H1 (cell line): ENCODE measurements at regions not wholly inside any gene's neighbourhood (a gene's known extent, or its start where the extent isn't known, plus 50 kb on each side); places are given as distances from the start of the nearest gene placed in this dataset.
"Not testable (repeated sequence)": the region's sequence is repeated elsewhere in the genome, so short reads cannot be mapped to it uniquely, and the experiment has no call there.

ENCODE experiments used
- CTCF ChIA-PET: fragments of 300-600 bp; sonication (Branson Sonifier 250); formaldehyde crosslinking; loops from one replicate; lab custom pipeline; 2021; ENCODE audit not compliant: partially characterized antibody; lab: Charles Lee
- POLR2A ChIA-PET: fragments of 300-600 bp; sonication (Branson Sonifier 250); formaldehyde crosslinking; loops from one replicate; lab custom pipeline; 2021; ENCODE audit warnings: inconsistent platforms; ENCODE audit not compliant: partially characterized antibody; lab: Charles Lee
- DNase-seq, 2 experiments: peaks; one replicate each; pipeline versions ENCODE4 v3.0.0 to v3.0.0-alpha.2; 2010 to 2022; ENCODE audit warnings: low spot score in 2 of 2, low read depth in 1 of 2, mixed read lengths in 1 of 2
- FAIRE-seq: peaks from 2 replicates; lab custom pipeline; 2011; peaks lifted over from hg19 to GRCh38; lab: Jason Lieb, UNC
- H2AFZ ChIP-seq: 2 replicates; pipeline ENCODE4 v1.8.1; 2012; ENCODE audit warnings: low read length, inconsistent platforms
- H2AK5ac ChIP-seq: 2 replicates; pipeline ENCODE4 v1.6.1; 2013; ENCODE audit warnings: low read depth, low read length
- H2BK120ac ChIP-seq: replicated peaks from 2 replicates; pipeline ENCODE3; 2013; ENCODE audit warnings: low read depth, low read length, inconsistent platforms
- H2BK12ac ChIP-seq: 2 replicates; pipeline ENCODE4 v1.6.1; 2013; ENCODE audit warnings: low read depth, low read length
- H2BK15ac ChIP-seq: 2 replicates; pipeline ENCODE4 v1.6.1; 2013; ENCODE audit warnings: low read length
- H2BK20ac ChIP-seq: 2 replicates; pipeline ENCODE4 v1.6.1; 2013; ENCODE audit warnings: low read length
- H2BK5ac ChIP-seq: 2 replicates; pipeline ENCODE4 v1.6.1; 2013; ENCODE audit warnings: low read depth, low read length
- H3K14ac ChIP-seq: 2 replicates; pipeline ENCODE4 v1.6.1; 2013; ENCODE audit warnings: inconsistent platforms; ENCODE audit not compliant: insufficient read length
- H3K18ac ChIP-seq: 2 replicates; pipeline ENCODE4 v1.6.1; 2013; ENCODE audit warnings: low read length; ENCODE audit errors: extremely low read depth
- H3K23ac ChIP-seq: 2 replicates; pipeline ENCODE4 v1.6.1; 2013; ENCODE audit warnings: inconsistent platforms; ENCODE audit not compliant: insufficient read length
- H3K23me2 ChIP-seq: 2 replicates; pipeline ENCODE4 v1.6.1; 2013; ENCODE audit warnings: low read depth, low read length
- H3K27ac ChIP-seq: 2 replicates; pipeline ENCODE4 v1.6.1; 2011; ENCODE audit warnings: low read depth, low read length, inconsistent platforms
- H3K27me3 ChIP-seq, 4 experiments: replicated peaks in 1 of 4; 1 replicate in 1 of 4; 2 replicates in 3 of 4; pipeline versions ENCODE4 v1.6.1 to v1.8.1; 2011 to 2013; ENCODE audit warnings: low read length in 3 of 4, mild to moderate bottlenecking in 3 of 4, inconsistent platforms in 2 of 4, mixed read lengths in 2 of 4, moderate library complexity in 1 of 4; ENCODE audit not compliant: control insufficient read depth in 3 of 4, insufficient read depth in 3 of 4; ENCODE audit errors: extremely low read depth in 1 of 4
- H3K36me3 ChIP-seq, 4 experiments: 2 replicates each; pipeline versions ENCODE4 v1.6.1 to v1.8.1; 2011 to 2013; ENCODE audit warnings: mild to moderate bottlenecking in 4 of 4, low read length in 3 of 4, moderate library complexity in 2 of 4, control low read depth in 1 of 4, inconsistent platforms in 1 of 4; ENCODE audit not compliant: insufficient read depth in 4 of 4, control insufficient read depth in 2 of 4
- H3K4ac ChIP-seq: replicated peaks from 2 replicates; pipeline ENCODE3; 2013; ENCODE audit warnings: low read length, low read depth, mixed read lengths, inconsistent platforms; ENCODE audit not compliant: insufficient read length
- H3K4me1 ChIP-seq, 4 experiments: replicated peaks in 1 of 4; 1 replicate in 1 of 4; 2 replicates in 3 of 4; pipeline versions ENCODE4 v1.6.1 to v1.8.1; 2011 to 2013; ENCODE audit warnings: low read length in 3 of 4, inconsistent platforms in 2 of 4, mixed read lengths in 1 of 4; ENCODE audit not compliant: insufficient read depth in 4 of 4, control insufficient read depth in 3 of 4
- H3K4me2 ChIP-seq, 2 experiments: 2 replicates each; pipeline versions ENCODE4 v1.6.1 to v1.8.1; 2011 to 2013; ENCODE audit warnings: low read depth in 2 of 2, low read length in 2 of 2, control low read depth in 1 of 2, inconsistent platforms in 1 of 2, mild to moderate bottlenecking in 1 of 2; ENCODE audit not compliant: insufficient read depth in 1 of 2
- H3K4me3 ChIP-seq, 4 experiments: fragments of 200-600, 300-600 bp in 1 of 4; sonication (generic), shearing (Covaris generic), sonication (Bioruptor Twin) in 1 of 4; 2 replicates each; pipeline versions ENCODE4 v1.5.1 to v1.8.1; 2011 to 2016; ENCODE audit warnings: low read length in 4 of 4, low read depth in 3 of 4, control low read depth in 2 of 4, inconsistent platforms in 2 of 4, mild to moderate bottlenecking in 2 of 4, mixed read lengths in 1 of 4, moderate library complexity in 1 of 4; ENCODE audit not compliant: insufficient read depth in 2 of 4; ENCODE audit errors: extremely low read depth in 1 of 4
- H3K56ac ChIP-seq: replicated peaks from 2 replicates; pipeline ENCODE3; 2013; ENCODE audit warnings: low read depth, mild to moderate bottlenecking, mixed read lengths, low read length, inconsistent platforms; ENCODE audit not compliant: insufficient read length
- H3K79me1 ChIP-seq: 2 replicates; pipeline ENCODE4 v1.6.1; 2013; ENCODE audit warnings: low read depth, low read length, control low read depth
- H3K79me2 ChIP-seq, 2 experiments: 2 replicates each; pipeline versions ENCODE4 v1.6.1 to v1.8.1; 2012 to 2013; ENCODE audit warnings: low read length in 2 of 2, mild to moderate bottlenecking in 2 of 2, inconsistent platforms in 1 of 2; ENCODE audit not compliant: insufficient read depth in 2 of 2, control insufficient read depth in 1 of 2
- H3K9ac ChIP-seq, 4 experiments: replicated peaks in 1 of 4; 1 replicate in 1 of 4; 2 replicates in 3 of 4; pipeline versions ENCODE4 v1.6.1 to v1.8.1; 2011 to 2013; ENCODE audit warnings: low read depth in 3 of 4, low read length in 3 of 4, control low read depth in 2 of 4, mild to moderate bottlenecking in 2 of 4, moderate library complexity in 2 of 4, inconsistent platforms in 1 of 4; ENCODE audit errors: extremely low read depth in 1 of 4
- H3K9me3 ChIP-seq, 2 experiments: 2 replicates each; pipeline versions ENCODE4 v1.6.1 to v1.8.1; 2012 to 2013; ENCODE audit warnings: mild to moderate bottlenecking in 2 of 2, moderate library complexity in 2 of 2, control low read depth in 1 of 2, inconsistent platforms in 1 of 2, low read depth in 1 of 2, low read length in 1 of 2, mixed read lengths in 1 of 2; ENCODE audit not compliant: insufficient read depth in 2 of 2
- H4K20me1 ChIP-seq, 2 experiments: replicated peaks in 1 of 2; 2 replicates each; pipeline versions ENCODE3 to v1.8.1; 2011 to 2013; ENCODE audit warnings: inconsistent platforms in 2 of 2, low read length in 2 of 2, mild to moderate bottlenecking in 1 of 2; ENCODE audit not compliant: insufficient read depth in 2 of 2, control insufficient read depth in 1 of 2
- H4K5ac ChIP-seq: 2 replicates; pipeline ENCODE4 v1.6.1; 2013; ENCODE audit warnings: low read length, low read depth, mixed read lengths, inconsistent platforms; ENCODE audit not compliant: insufficient read length
- H4K8ac ChIP-seq: 2 replicates; pipeline ENCODE4 v1.8.0; 2013; ENCODE audit warnings: mild to moderate bottlenecking, moderate library complexity, low read length, inconsistent platforms; ENCODE audit not compliant: insufficient read depth; ENCODE audit errors: extremely low read depth
- H4K91ac ChIP-seq: replicated peaks from 2 replicates; pipeline ENCODE3; 2013; ENCODE audit warnings: low read length, mixed read lengths, inconsistent platforms; ENCODE audit not compliant: insufficient read length
- WGBS, 2 experiments: shearing (Covaris generic) in 1 of 2; methylation state at CpG; one replicate each; pipeline versions ENCODE4 v1.1.6 to v1.1.7; 2013 to 2015; ENCODE audit warnings: low lambda C conversion rate in 2 of 2, mixed read lengths in 2 of 2, inconsistent platforms in 1 of 2, low coverage in 1 of 2, missing lambda C conversion rate in 1 of 2; ENCODE audit not compliant: insufficient replicate concordance in 2 of 2, insufficient coverage in 1 of 2, insufficient read length in 1 of 2; ENCODE audit errors: extremely low coverage in 1 of 2, missing lambda C conversion rate in 1 of 2; 5-methylcytosine and 5-hydroxymethylcytosine counted together

- H3K79me1 ChIP-seq, H3K23me2 ChIP-seq, H3K14ac ChIP-seq, H3K9ac ChIP-seq, H4K8ac ChIP-seq, FAIRE-seq, H2BK12ac ChIP-seq, H2BK120ac ChIP-seq, H3K36me3 ChIP-seq, H3K9me3 ChIP-seq, H3K4me1 ChIP-seq, H3K18ac ChIP-seq, H2BK15ac ChIP-seq, DNase-seq, H4K20me1 ChIP-seq, H2BK20ac ChIP-seq, H3K4ac ChIP-seq, H3K27me3 ChIP-seq, H3K23ac ChIP-seq, POLR2A ChIA-PET, H3K27ac ChIP-seq, H2AK5ac ChIP-seq, H4K5ac ChIP-seq, H4K91ac ChIP-seq, H3K79me2 ChIP-seq, H3K56ac ChIP-seq, H2AFZ ChIP-seq, H2BK5ac ChIP-seq, H3K4me3 ChIP-seq, H3K4me2 ChIP-seq: not testable (repeated sequence)
- WGBS, 2 experiments = 90% methylated on average over 6 of the region's 7 CpGs; no CpG with 5 or more reads in 1 of the 2 experiments
- CTCF ChIA-PET = interaction anchor here (0.8 kb wide), 1 partner anchor 420 kb away, joined by 3 read pairs; no protein-coding TSS in a partner anchor
These were observed 63.1 kb downstream of the SOWAHC start for GRCh38 chr2:109677121-109677731.
